K562 (cell line): ENCODE measurements at regions not wholly inside any gene's neighbourhood (a gene's known extent, or its start where the extent isn't known, plus 50 kb on each side); places are given as distances from the start of the nearest gene placed in this dataset.

ENCODE experiments used
- CHD7 ChIP-seq: fragments of 200-600 bp; sonication (generic); IDR thresholded peaks from one replicate; pipeline ENCODE4 v1.6.1; 2012; ENCODE audit warnings: mild to moderate bottlenecking, low read depth, low read length, inconsistent platforms
- SRSF7 ChIP-seq: fragments of 200-400 bp; formaldehyde crosslinking; optimal IDR thresholded peaks from 2 replicates; pipeline ENCODE3; 2017; ENCODE audit warnings: mild to moderate bottlenecking, low read depth, low read length
- ZNF407 ChIP-seq: fragments of 450-650 bp; IDR thresholded peaks from 2 replicates; pipeline ENCODE4 v1.6.1; 2016; ENCODE audit warnings: low read depth
- ZNF408 ChIP-seq: fragments of 250-450 bp; sonication (Bioruptor Pico); IDR thresholded peaks from 2 replicates; pipeline ENCODE4 v1.4.0; 2020; ENCODE audit warnings: low read depth, mild to moderate bottlenecking, moderate library complexity

- TF ChIP-seq CHD7 (no peak), ZNF408 (no peak), SRSF7 (no peak), ZNF407 (peak; percentile 40; the same call in 1 of the 2 replicates)
Observed at GRCh38 chr16:85400305-85401205, 212.6 kb upstream of the GSE1 start (continued).
